GM12878 (cell line): ENCODE measurements at regions not wholly inside any gene's neighbourhood (a gene's known extent, or its start where the extent isn't known, plus 50 kb on each side); places are given as distances from the start of the nearest gene placed in this dataset.

ENCODE experiments used
- ATAC-seq: fragments of 200-7000 bp; cut with Tn5 transposase; 3 replicates; pipeline ENCODE4 v1.9.1; 2020; ENCODE audit warnings: mild to moderate bottlenecking, moderate library complexity
- BruUV-seq: library from RNA; stranded (reverse); fragments of 400-500 nt; replicated peaks from 2 replicates; lab custom pipeline; 2021; lab: Mats Ljungman, UMichigan
- CTCF ChIA-PET: fragments of 300-600 bp; sonication (Branson Sonifier 250); formaldehyde crosslinking; extraction: SDS; loops from one replicate; lab custom pipeline; 2021; ENCODE audit warnings: inconsistent platforms; lab: Yijun Ruan, JAX
- POLR2A ChIA-PET: fragments of 350-600 bp; formaldehyde crosslinking; extraction: SDS; loops from one replicate; lab custom pipeline; 2021; ENCODE audit warnings: inconsistent platforms; lab: Charles Lee
- RAD21 ChIA-PET: fragments of 300-600 bp; sonication (Branson Sonifier 250); formaldehyde crosslinking; loops from one replicate; lab custom pipeline; 2023; ENCODE audit warnings: antibody characterized with exemption; ENCODE audit not compliant: unreplicated experiment; lab: Charles Lee
- SMC1A ChIA-PET: fragments of 300-600 bp; sonication (Branson Sonifier 250); formaldehyde crosslinking; loops from one replicate; lab custom pipeline; 2023; ENCODE audit not compliant: unreplicated experiment, uncharacterized antibody; lab: Charles Lee
- DNase-seq: peaks from one replicate; pipeline ENCODE4 v3.0.0-alpha.2; 2011; ENCODE audit warnings: low read depth, low spot score
- FAIRE-seq: peaks from 3 replicates; lab custom pipeline; 2011; peaks lifted over from hg19 to GRCh38; lab: Jason Lieb, UNC
- H2AFZ ChIP-seq: 2 replicates; pipeline ENCODE4 v1.6.0; 2011; ENCODE audit warnings: low read depth, low read length, control low read depth; ENCODE audit not compliant: control insufficient read depth
- H3K27ac ChIP-seq: 2 replicates; pipeline ENCODE4 v1.5.1; 2011; ENCODE audit warnings: control low read depth; ENCODE audit not compliant: control insufficient read depth, insufficient read depth
- H3K27me3 ChIP-seq, 2 experiments: replicated peaks in 1 of 2; 2 replicates each; pipeline versions ENCODE4 v1.6.0 to v1.6.1; 2011; ENCODE audit warnings: low read length in 1 of 2; ENCODE audit not compliant: control insufficient read depth in 2 of 2, insufficient read depth in 2 of 2
- H3K36me3 ChIP-seq, 2 experiments: 2 replicates each; pipeline ENCODE4 v1.5.1; 2011; ENCODE audit warnings: low read length in 1 of 2; ENCODE audit not compliant: control insufficient read depth in 2 of 2, insufficient read depth in 2 of 2
- H3K4me1 ChIP-seq: 2 replicates; pipeline ENCODE4 v1.6.1; 2011; ENCODE audit warnings: mild to moderate bottlenecking, low read length, moderate library complexity, mixed read lengths; ENCODE audit not compliant: control insufficient read depth, insufficient read depth
- H3K4me2 ChIP-seq: 2 replicates; pipeline ENCODE4 v1.6.0; 2011; ENCODE audit warnings: control low read depth; ENCODE audit not compliant: control insufficient read depth, insufficient read depth
- H3K4me3 ChIP-seq: fragments of 200-600 bp; sonication (generic); 2 replicates; pipeline ENCODE4 v1.5.1; 2016
- H3K79me2 ChIP-seq: 2 replicates; pipeline ENCODE4 v1.6.0; 2011; ENCODE audit warnings: low read length; ENCODE audit not compliant: control insufficient read depth, insufficient read depth
- H3K9ac ChIP-seq: 2 replicates; pipeline ENCODE4 v1.8.0; 2011; ENCODE audit warnings: low read length, control low read depth, mixed read lengths; ENCODE audit not compliant: control insufficient read depth, insufficient read depth
- H3K9me3 ChIP-seq: replicated peaks from 3 replicates; pipeline ENCODE4 v1.5.1; 2011; ENCODE audit warnings: mild to moderate bottlenecking, low read length; ENCODE audit not compliant: control insufficient read depth, insufficient read depth
- H4K20me1 ChIP-seq: 2 replicates; pipeline ENCODE4 v1.6.0; 2011; ENCODE audit not compliant: control insufficient read depth, insufficient read depth
- JUND ChIP-seq: IDR thresholded peaks from 2 replicates; pipeline ENCODE4 v1.6.1; 2012; ENCODE audit warnings: low read depth, mild to moderate bottlenecking, low read length, improper control_type of control experiment, moderate library complexity
- LARP7 ChIP-seq: fragments of 450-650 bp; IDR thresholded peaks from 2 replicates; pipeline ENCODE4 v1.6.1; 2017; ENCODE audit warnings: mild to moderate bottlenecking
- MYB ChIP-seq: fragments of 150-350 bp; IDR thresholded peaks from 2 replicates; pipeline ENCODE4 v1.6.1; 2014; ENCODE audit warnings: mild to moderate bottlenecking, low read depth, low read length, borderline replicate concordance
- SMAD1 ChIP-seq: fragments of 450-650 bp; IDR thresholded peaks from 2 replicates; pipeline ENCODE4 v1.6.1; 2018; ENCODE audit warnings: mild to moderate bottlenecking, low read depth; ENCODE audit not compliant: partially characterized antibody
- SP1 ChIP-seq: IDR thresholded peaks from one replicate; pipeline ENCODE4 v1.6.1; 2011; ENCODE audit warnings: low read depth, low read length
- STAT1 ChIP-seq: fragments of 450-650 bp; conservative IDR thresholded peaks from 2 replicates; pipeline ENCODE4 v1.6.1; 2014; ENCODE audit warnings: antibody characterized with exemption, mild to moderate bottlenecking
- TAF1 ChIP-seq: IDR thresholded peaks from 2 replicates; pipeline ENCODE4 v1.6.1; 2011; ENCODE audit warnings: mild to moderate bottlenecking, low read depth, low read length, borderline replicate concordance
- TBL1XR1 ChIP-seq: IDR thresholded peaks from 2 replicates; pipeline ENCODE4 v1.6.1; 2012; ENCODE audit warnings: low read depth, low read length, improper control_type of control experiment
- YY1 ChIP-seq: IDR thresholded peaks from 2 replicates; pipeline ENCODE4 v1.6.1; 2011; ENCODE audit warnings: low read depth, mild to moderate bottlenecking, low read length
- WGBS: methylation state at CpG from one replicate; pipeline ENCODE4 v1.1.6; 2016; ENCODE audit warnings: low lambda C conversion rate; ENCODE audit not compliant: insufficient replicate concordance, insufficient coverage; ENCODE audit errors: missing lambda C conversion rate; 5-methylcytosine and 5-hydroxymethylcytosine counted together
- in situ Hi-C: fragments of 300-500 bp; cut with MboI; formaldehyde crosslinking; loops from 9 replicates; pipeline ENCODE4 v1.14.3; 2018; ENCODE audit warnings: mixed read lengths
- intact Hi-C: fragments of 100-400 bp; cut with micrococcal nuclease; formaldehyde crosslinking; loops from one replicate; pipeline ENCODE4 v1.14.2; 2022; ENCODE audit not compliant: unreplicated experiment
- TF ChIP-seq, protein P1 (sequence below): fragments of 450-650 bp; formaldehyde crosslinking; IDR thresholded peaks from 2 replicates; pipeline ENCODE4 v1.4.0; 2020; ENCODE audit warnings: mild to moderate bottlenecking, moderate library complexity

DNA sequence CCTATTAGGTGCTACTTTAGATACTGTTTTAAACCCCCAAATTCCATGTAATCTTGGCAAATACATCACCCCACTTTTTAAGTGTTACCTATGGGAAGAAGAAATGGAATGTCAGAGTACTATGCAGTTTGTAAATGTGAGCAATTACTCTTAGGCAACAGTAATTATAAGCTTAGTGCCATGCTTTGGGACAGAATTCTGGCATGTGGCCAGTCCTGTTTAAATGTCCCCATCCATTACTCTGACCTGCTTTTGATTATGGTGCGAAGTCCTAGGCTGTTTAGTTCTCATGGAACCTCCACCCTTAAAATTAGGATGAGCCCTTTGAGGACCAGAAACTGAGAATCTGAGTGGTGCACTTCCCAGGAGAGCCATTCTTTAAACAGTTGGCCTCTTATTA, 321.4 kb upstream of the RGS6 start:
- no TSS peak for BruUV-seq
- H4K20me1 ChIP-seq, result no peaks in the 10 kb centered on the region
- 96% methylated on average over 1 of the region's 1 CpG for WGBS

More for the DNA sequence above, 321.4 kb upstream of the RGS6 start:
- intact Hi-C loops, result no loop called here
- no peak for TF ChIP-seq TAF1
- no peak for TF ChIP-seq YY1
- no peak for TF ChIP-seq JUND
- TF ChIP-seq TBL1XR1, result no peak
- TF ChIP-seq SMAD1, result no peak
- TF ChIP-seq MYB, result no peak
- TF ChIP-seq SP1, result no peak
- TF ChIP-seq, protein P1, sequence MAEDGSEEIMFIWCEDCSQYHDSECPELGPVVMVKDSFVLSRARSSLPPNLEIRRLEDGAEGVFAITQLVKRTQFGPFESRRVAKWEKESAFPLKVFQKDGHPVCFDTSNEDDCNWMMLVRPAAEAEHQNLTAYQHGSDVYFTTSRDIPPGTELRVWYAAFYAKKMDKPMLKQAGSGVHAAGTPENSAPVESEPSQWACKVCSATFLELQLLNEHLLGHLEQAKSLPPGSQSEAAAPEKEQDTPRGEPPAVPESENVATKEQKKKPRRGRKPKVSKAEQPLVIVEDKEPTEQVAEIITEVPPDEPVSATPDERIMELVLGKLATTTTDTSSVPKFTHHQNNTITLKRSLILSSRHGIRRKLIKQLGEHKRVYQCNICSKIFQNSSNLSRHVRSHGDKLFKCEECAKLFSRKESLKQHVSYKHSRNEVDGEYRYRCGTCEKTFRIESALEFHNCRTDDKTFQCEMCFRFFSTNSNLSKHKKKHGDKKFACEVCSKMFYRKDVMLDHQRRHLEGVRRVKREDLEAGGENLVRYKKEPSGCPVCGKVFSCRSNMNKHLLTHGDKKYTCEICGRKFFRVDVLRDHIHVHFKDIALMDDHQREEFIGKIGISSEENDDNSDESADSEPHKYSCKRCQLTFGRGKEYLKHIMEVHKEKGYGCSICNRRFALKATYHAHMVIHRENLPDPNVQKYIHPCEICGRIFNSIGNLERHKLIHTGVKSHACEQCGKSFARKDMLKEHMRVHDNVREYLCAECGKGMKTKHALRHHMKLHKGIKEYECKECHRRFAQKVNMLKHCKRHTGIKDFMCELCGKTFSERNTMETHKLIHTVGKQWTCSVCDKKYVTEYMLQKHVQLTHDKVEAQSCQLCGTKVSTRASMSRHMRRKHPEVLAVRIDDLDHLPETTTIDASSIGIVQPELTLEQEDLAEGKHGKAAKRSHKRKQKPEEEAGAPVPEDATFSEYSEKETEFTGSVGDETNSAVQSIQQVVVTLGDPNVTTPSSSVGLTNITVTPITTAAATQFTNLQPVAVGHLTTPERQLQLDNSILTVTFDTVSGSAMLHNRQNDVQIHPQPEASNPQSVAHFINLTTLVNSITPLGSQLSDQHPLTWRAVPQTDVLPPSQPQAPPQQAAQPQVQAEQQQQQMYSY (CRISPR knock-in tag), result no peak
- no peak for TF ChIP-seq LARP7
- no peak for TF ChIP-seq STAT1
- RAD21 ChIA-PET, result interaction anchor here (0.6 to 1.4 kb wide), 2 partner anchors 12 to 289 kb away, joined by 3 to 5 read pairs; no protein-coding TSS in a partner anchor
- Histone ChIP-seq H3K4me1 (peaks cover 18% of the 10 kb centered on the region), H3K27ac (no peak overlapping the region), H3K9me3 (peaks cover 6% of the 10 kb centered on the region; the same call in 2 of the 3 replicates), H2AFZ (no peak overlapping the region), H3K27me3 (no peaks in the 10 kb centered on the region), H3K4me3 (no peak overlapping the region), H3K9ac (no peak overlapping the region), H3K36me3 (no peaks in the 10 kb centered on the region; a peak in 1 of 4 replicates), H3K79me2 (peaks cover 38% of the 10 kb centered on the region), H3K4me2 (no peak overlapping the region)
- SMC1A ChIA-PET, result interaction anchor here (0.7 to 1.2 kb wide), 6 partner anchors 10 to 58 kb away, joined by 3 to 5 read pairs (median 3); no protein-coding TSS in a partner anchor
- no peak for DNase-seq
- no peak for ATAC-seq
- no peak for FAIRE-seq
- in situ Hi-C loops, result no loop called here
- POLR2A ChIA-PET, result no interaction called here
- CTCF ChIA-PET, result interaction anchor here (1.7 kb wide), 1 partner anchor 12 kb away, joined by 3 read pairs; no protein-coding TSS in a partner anchor
